ENCODE measurements at regions not wholly inside any gene's neighbourhood (a gene's known extent, or its start where the extent isn't known, plus 50 kb on each side); places are given as distances from the start of the nearest gene placed in this dataset.

DNA sequence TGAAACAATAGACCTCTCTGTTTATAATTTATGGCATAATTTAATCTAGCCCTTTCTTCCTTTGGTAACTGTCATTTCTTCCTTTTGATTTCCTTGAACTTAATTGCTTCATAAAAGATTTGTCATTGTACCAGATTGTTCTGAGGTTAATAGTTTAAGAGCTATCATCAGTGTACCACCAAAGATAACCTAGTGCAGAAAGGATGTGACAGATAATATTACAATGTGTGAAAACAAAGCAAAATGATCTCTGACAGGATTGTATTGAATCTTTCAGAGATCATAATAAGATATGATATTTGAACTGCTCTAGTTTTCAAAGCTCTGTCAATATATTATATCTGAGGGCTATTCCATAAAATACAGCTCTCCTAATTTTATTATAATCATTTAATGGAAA is 132.1 kb upstream of the PTCHD4 start:
- no peak for FAIRE-seq
- ChIA-PET CTCF (no interaction called here), RAD21 (ENCODE audit: unreplicated experiment) (no interaction called here), SMC1A (ENCODE audit: uncharacterized antibody, unreplicated experiment) (no interaction called here), POLR2A (no interaction called here)
- BruUV-seq (replicated peaks) = no TSS peak
- Histone ChIP-seq H3K9me3 (replicated peaks; ENCODE audit: control insufficient read depth, insufficient read depth, low read length) (no peaks in the 10 kb centered on the region), H3K4me3 (no peak overlapping the region), H3K27ac (ENCODE audit: control insufficient read depth, insufficient read depth) (no peak overlapping the region), H2AFZ (ENCODE audit: control insufficient read depth, low read depth, low read length) (no peak overlapping the region), H3K79me2 (ENCODE audit: control insufficient read depth, insufficient read depth, low read length) (no peaks in the 10 kb centered on the region), H3K36me3 (ENCODE audit: control insufficient read depth in 2 of 2, insufficient read depth in 2 of 2, low read length in 1 of 2) (no peaks in the 10 kb centered on the region), H4K20me1 (ENCODE audit: control insufficient read depth, insufficient read depth) (no peaks in the 10 kb centered on the region), H3K4me1 (ENCODE audit: control insufficient read depth, insufficient read depth, low read length) (no peaks in the 10 kb centered on the region), H3K27me3 (replicated peaks in 1 of 2; ENCODE audit: control insufficient read depth in 2 of 2, insufficient read depth in 2 of 2, low read length in 1 of 2) (no peaks in the 10 kb centered on the region), H3K9ac (ENCODE audit: control insufficient read depth, insufficient read depth, low read length) (no peak overlapping the region), H3K4me2 (ENCODE audit: control insufficient read depth, insufficient read depth) (no peak overlapping the region)
- intact Hi-C loops (cut with micrococcal nuclease; ENCODE audit: unreplicated experiment) (no loop called here), in situ Hi-C loops (cut with MboI) (no loop called here)
- no peak for ATAC-seq
- DNase-seq (ENCODE audit: low read depth, low spot score) = no peak
- TF ChIP-seq, protein P1, sequence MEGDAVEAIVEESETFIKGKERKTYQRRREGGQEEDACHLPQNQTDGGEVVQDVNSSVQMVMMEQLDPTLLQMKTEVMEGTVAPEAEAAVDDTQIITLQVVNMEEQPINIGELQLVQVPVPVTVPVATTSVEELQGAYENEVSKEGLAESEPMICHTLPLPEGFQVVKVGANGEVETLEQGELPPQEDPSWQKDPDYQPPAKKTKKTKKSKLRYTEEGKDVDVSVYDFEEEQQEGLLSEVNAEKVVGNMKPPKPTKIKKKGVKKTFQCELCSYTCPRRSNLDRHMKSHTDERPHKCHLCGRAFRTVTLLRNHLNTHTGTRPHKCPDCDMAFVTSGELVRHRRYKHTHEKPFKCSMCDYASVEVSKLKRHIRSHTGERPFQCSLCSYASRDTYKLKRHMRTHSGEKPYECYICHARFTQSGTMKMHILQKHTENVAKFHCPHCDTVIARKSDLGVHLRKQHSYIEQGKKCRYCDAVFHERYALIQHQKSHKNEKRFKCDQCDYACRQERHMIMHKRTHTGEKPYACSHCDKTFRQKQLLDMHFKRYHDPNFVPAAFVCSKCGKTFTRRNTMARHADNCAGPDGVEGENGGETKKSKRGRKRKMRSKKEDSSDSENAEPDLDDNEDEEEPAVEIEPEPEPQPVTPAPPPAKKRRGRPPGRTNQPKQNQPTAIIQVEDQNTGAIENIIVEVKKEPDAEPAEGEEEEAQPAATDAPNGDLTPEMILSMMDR (IDR thresholded peaks at IDR 0.05 in 2 of 3, conservative IDR thresholded peaks at IDR 0.05 in 1 of 3; ENCODE audit: control insufficient read depth in 2 of 3, extremely low read depth in 1 of 3, insufficient read depth in 1 of 3, low read depth in 3 of 3, low read length in 3 of 3) = no peak

DNA sequence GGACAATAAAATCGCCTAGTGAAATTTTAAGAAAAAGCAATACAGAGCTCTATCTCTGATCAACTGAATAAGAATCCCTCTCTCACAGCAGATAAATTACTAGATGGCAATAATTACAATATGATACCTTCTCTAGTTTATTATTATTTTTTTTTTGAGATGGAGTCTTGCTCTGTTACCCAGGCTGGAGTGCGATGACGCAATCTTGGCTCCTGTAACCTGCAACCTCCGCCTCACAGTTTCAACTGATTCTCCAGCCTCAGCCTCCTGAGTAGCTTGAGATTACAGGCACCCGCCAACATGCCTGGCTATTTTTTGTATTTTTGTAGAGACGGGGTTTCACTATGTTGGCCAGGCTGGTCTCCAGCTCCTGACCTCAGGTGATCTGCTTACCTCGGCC is 129.3 kb upstream of the PTCHD4 start:
- DNase-seq (ENCODE audit: low read depth, low spot score) (no peak), ATAC-seq (no peak), FAIRE-seq (no peak)
- Histone ChIP-seq H3K36me3 (ENCODE audit: control insufficient read depth in 2 of 2, insufficient read depth in 2 of 2, low read length in 1 of 2) (no peaks in the 10 kb centered on the region), H3K27ac (ENCODE audit: control insufficient read depth, insufficient read depth) (no peak overlapping the region), H3K4me1 (ENCODE audit: control insufficient read depth, insufficient read depth, low read length) (no peaks in the 10 kb centered on the region), H3K4me3 (no peak overlapping the region), H2AFZ (ENCODE audit: control insufficient read depth, low read depth, low read length) (no peak overlapping the region), H3K9ac (ENCODE audit: control insufficient read depth, insufficient read depth, low read length) (no peak overlapping the region), H3K79me2 (ENCODE audit: control insufficient read depth, insufficient read depth, low read length) (no peaks in the 10 kb centered on the region), H4K20me1 (ENCODE audit: control insufficient read depth, insufficient read depth) (no peaks in the 10 kb centered on the region), H3K9me3 (replicated peaks; ENCODE audit: control insufficient read depth, insufficient read depth, low read length) (no peaks in the 10 kb centered on the region), H3K27me3 (replicated peaks in 1 of 2; ENCODE audit: control insufficient read depth in 2 of 2, insufficient read depth in 2 of 2, low read length in 1 of 2) (no peaks in the 10 kb centered on the region), H3K4me2 (ENCODE audit: control insufficient read depth, insufficient read depth) (no peak overlapping the region)
- in situ Hi-C loops (cut with MboI) = no loop called here
- ChIA-PET CTCF (no interaction called here), SMC1A (ENCODE audit: uncharacterized antibody, unreplicated experiment) (interaction anchor here (1.4 kb wide), 1 partner anchor 10 kb away, joined by 3 read pairs; no protein-coding TSS in a partner anchor), RAD21 (ENCODE audit: unreplicated experiment) (no interaction called here), POLR2A (no interaction called here)
- intact Hi-C loops (cut with micrococcal nuclease; ENCODE audit: unreplicated experiment) = no loop called here
- BruUV-seq (replicated peaks) = no TSS peak
- 45% methylated on average over 7 of the region's 7 CpGs for WGBS (ENCODE audit: insufficient coverage, insufficient replicate concordance, low lambda C conversion rate, missing lambda C conversion rate)
- no peak for TF ChIP-seq ATF7 (IDR thresholded peaks at IDR 0.05; ENCODE audit: low read depth)
- TF ChIP-seq POLR2AphosphoS2 (IDR thresholded peaks at IDR 0.05; ENCODE audit: low read depth, low read length) = no peak
- TF ChIP-seq SIX5 (IDR thresholded peaks at IDR 0.05; ENCODE audit: low read depth, low read length, severe bottlenecking) = no peak
- no peak for TF ChIP-seq MYB (IDR thresholded peaks at IDR 0.05; ENCODE audit: borderline replicate concordance, low read depth, low read length)
- no peak for TF ChIP-seq ZNF207 (IDR thresholded peaks at IDR 0.05; ENCODE audit: borderline replicate concordance)
- no peak for TF ChIP-seq MTA2 (IDR thresholded peaks at IDR 0.05; ENCODE audit: low read depth)
- TF ChIP-seq CREM (IDR thresholded peaks at IDR 0.05; ENCODE audit: low read depth) = no peak
- no peak for TF ChIP-seq ZNF24 (IDR thresholded peaks at IDR 0.05)
- no peak for TF ChIP-seq ZBED1 (IDR thresholded peaks at IDR 0.05; ENCODE audit: borderline replicate concordance)
- TF ChIP-seq TARDBP (IDR thresholded peaks at IDR 0.05; ENCODE audit: borderline replicate concordance) = no peak
- TF ChIP-seq, protein P2, sequence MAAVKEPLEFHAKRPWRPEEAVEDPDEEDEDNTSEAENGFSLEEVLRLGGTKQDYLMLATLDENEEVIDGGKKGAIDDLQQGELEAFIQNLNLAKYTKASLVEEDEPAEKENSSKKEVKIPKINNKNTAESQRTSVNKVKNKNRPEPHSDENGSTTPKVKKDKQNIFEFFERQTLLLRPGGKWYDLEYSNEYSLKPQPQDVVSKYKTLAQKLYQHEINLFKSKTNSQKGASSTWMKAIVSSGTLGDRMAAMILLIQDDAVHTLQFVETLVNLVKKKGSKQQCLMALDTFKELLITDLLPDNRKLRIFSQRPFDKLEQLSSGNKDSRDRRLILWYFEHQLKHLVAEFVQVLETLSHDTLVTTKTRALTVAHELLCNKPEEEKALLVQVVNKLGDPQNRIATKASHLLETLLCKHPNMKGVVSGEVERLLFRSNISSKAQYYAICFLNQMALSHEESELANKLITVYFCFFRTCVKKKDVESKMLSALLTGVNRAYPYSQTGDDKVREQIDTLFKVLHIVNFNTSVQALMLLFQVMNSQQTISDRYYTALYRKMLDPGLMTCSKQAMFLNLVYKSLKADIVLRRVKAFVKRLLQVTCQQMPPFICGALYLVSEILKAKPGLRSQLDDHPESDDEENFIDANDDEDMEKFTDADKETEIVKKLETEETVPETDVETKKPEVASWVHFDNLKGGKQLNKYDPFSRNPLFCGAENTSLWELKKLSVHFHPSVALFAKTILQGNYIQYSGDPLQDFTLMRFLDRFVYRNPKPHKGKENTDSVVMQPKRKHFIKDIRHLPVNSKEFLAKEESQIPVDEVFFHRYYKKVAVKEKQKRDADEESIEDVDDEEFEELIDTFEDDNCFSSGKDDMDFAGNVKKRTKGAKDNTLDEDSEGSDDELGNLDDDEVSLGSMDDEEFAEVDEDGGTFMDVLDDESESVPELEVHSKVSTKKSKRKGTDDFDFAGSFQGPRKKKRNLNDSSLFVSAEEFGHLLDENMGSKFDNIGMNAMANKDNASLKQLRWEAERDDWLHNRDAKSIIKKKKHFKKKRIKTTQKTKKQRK (IDR thresholded peaks at IDR 0.05; ENCODE audit: low read depth, low read length) = no peak
- no peak for TF ChIP-seq BRCA1 (IDR thresholded peaks at IDR 0.05; ENCODE audit: low read depth, low read length)
- no peak for TF ChIP-seq RELA (IDR thresholded peaks at IDR 0.05; ENCODE audit: borderline replicate concordance, partially characterized antibody)
- no peak for TF ChIP-seq RAD51 (IDR thresholded peaks at IDR 0.05)

All from GM12878 (cell line).